NB4 (cell line): ENCODE measurements at regions not wholly inside any gene's neighbourhood (a gene's known extent, or its start where the extent isn't known, plus 50 kb on each side); places are given as distances from the start of the nearest gene placed in this dataset.

Experiments
- DNase-seq: peaks from one replicate; pipeline ENCODE4 v3.0.0; 2010; ENCODE audit warnings: low read depth
- H3K4me3 ChIP-seq: one replicate; pipeline ENCODE4 v1.5.1; 2011; ENCODE audit warnings: mild to moderate bottlenecking, low read depth, low read length, moderate library complexity
- CTCF ChIP-seq: IDR thresholded peaks from one replicate; pipeline ENCODE4 v1.5.1; 2012; ENCODE audit warnings: low read depth, low read length
- MYC ChIP-seq: IDR thresholded peaks from 2 replicates; pipeline ENCODE4 v1.6.1; 2011; ENCODE audit warnings: low read depth, low read length
- POLR2A ChIP-seq: IDR thresholded peaks from 2 replicates; pipeline ENCODE4 v1.6.1; 2011; ENCODE audit warnings: mild to moderate bottlenecking; ENCODE audit not compliant: insufficient read length; ENCODE audit errors: extremely low read depth
- TF ChIP-seq, protein P1 (sequence below): IDR thresholded peaks from 2 replicates; pipeline ENCODE4 v1.6.1; 2011; ENCODE audit warnings: low read depth, low read length

- H3K4me3 ChIP-seq = no peak overlapping the region
- DNase-seq = no peak
- no peak for TF ChIP-seq CTCF
- no peak for TF ChIP-seq POLR2A
- no peak for TF ChIP-seq MYC
- TF ChIP-seq, protein P1, sequence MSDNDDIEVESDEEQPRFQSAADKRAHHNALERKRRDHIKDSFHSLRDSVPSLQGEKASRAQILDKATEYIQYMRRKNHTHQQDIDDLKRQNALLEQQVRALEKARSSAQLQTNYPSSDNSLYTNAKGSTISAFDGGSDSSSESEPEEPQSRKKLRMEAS = no peak
These were observed 94.2 kb downstream of the TMEM174 start for GRCh38 chr5:73266925-73267765.

DNA sequence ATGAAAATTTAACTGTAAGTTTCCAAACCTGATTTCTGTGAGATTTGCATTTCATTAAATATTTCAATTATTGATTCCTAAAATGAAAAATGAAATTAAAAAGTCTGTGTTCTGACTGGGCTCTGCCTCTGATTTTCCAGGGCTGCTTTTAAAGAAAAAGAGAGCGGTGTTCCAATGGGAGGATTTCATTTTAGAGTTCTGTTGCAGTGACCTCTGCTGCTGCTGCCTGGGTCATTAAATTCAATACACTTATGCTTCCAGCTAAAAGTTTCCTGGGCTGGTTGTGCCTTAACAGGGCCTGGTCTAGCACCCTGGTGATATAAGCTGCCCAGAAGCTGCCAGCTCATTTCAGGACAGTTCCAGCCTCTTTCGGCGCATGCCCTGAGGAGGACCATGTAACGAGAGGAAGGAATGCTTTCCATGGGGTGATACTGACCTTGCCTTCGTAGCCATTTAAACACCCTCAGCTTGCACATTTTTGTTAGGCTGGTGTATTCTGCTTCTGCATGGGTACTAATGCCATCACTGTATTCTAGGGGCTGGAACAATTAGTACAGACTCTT, 93.3 kb downstream of the TMEM174 start:
- no peak for DNase-seq
- TF ChIP-seq, protein P1 = no peak
- TF ChIP-seq MYC = no peak
- TF ChIP-seq POLR2A = no peak
- no peak for TF ChIP-seq CTCF
- no peak overlapping the region for H3K4me3 ChIP-seq

DNA sequence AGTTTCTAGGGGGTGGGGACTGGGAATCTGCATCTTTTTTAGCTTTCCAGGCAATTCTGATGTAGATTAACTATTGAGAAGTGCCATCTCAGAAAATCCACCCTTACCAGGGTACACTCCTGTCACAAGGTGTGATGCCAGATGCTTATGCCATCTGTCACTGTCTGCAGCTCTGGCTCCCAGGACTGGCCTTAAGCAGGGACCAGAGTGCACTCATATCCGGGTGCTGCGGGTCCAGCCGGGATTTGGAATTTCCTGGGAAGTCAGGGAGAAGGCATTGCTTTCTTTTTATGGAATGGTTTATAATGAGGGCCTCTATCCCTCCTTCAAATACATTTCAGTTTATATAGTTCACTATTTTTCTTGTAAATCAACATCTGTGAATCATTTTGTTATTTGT, 92.6 kb downstream of the TMEM174 start:
- no peak overlapping the region for H3K4me3 ChIP-seq
- no peak for DNase-seq
- no peak for TF ChIP-seq MYC
- no peak for TF ChIP-seq POLR2A
- TF ChIP-seq, protein P1 = no peak
- TF ChIP-seq CTCF = no peak

GRCh38 chr5:73264631-73265030, 91.6 kb downstream of the TMEM174 start:
- TF ChIP-seq POLR2A (no peak), MYC (no peak), CTCF (no peak)
- TF ChIP-seq, protein P1 = no peak
- H3K4me3 ChIP-seq = no peak overlapping the region
- DNase-seq = no peak

DNA sequence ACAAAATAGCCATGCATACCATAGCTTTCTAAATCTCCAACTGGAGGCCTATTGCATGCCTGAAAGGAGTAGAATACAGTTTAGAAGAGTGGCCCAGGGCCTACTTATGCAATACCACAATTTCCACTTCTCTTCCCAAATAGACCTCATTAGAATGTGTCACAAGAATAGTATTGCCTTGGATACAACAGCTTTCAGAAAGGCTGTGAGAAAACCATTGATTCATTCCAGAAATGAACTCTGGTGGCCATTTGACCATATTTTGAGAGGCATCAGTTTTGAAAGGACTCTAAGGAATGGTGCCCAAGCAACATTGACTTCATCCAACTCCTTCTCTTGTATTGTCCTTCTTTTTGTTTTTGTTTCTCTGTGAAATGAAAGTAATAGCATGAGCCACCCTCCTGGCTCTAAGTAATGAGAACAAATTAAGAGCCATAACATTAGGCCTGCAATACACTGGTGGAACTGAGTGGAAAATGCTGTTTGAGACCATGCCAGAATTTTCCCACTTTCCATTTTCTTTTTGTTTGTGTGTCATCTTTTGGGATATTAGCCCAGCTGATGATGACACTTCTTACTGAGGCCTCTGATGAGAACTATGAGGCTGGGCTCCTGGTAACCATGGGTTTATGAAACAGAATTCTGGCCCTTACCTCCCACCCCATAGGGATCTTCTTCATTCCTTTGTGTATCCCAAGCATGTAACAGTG, 90.2 kb downstream of the TMEM174 start:
- DNase-seq = peak; percentile 9
- no peak overlapping the region for H3K4me3 ChIP-seq
- TF ChIP-seq, protein P1 = no peak
- TF ChIP-seq MYC = no peak
- TF ChIP-seq POLR2A = no peak
- no peak for TF ChIP-seq CTCF
